Type B pancreatic cell (in vitro differentiated cells): ENCODE measurements at regions not wholly inside any gene's neighbourhood (a gene's known extent, or its start where the extent isn't known, plus 50 kb on each side); places are given as distances from the start of the nearest gene placed in this dataset.

ENCODE experiments used
- DNase-seq: peaks from one replicate; pipeline ENCODE4 v3.0.0; 2021; ENCODE audit warnings: mixed read lengths; ENCODE audit not compliant: unreplicated experiment; ENCODE audit errors: extremely low spot score
- H3K27ac Mint-ChIP-seq: 2 replicates; pipeline ENCODE4 v1.8.0; 2021; ENCODE audit warnings: mild to moderate bottlenecking, mixed read lengths
- H3K27me3 Mint-ChIP-seq: 2 replicates; pipeline ENCODE4 v1.8.0; 2021; ENCODE audit warnings: mixed read lengths
- H3K36me3 Mint-ChIP-seq: 2 replicates; pipeline ENCODE4 v1.8.0; 2021; ENCODE audit warnings: mixed read lengths
- H3K4me1 Mint-ChIP-seq: one replicate; pipeline ENCODE4 v1.8.0; 2021; ENCODE audit warnings: mixed read lengths; ENCODE audit not compliant: unreplicated experiment
- H3K4me3 Mint-ChIP-seq: 2 replicates; pipeline ENCODE4 v1.8.0; 2021; ENCODE audit warnings: mild to moderate bottlenecking, mixed read lengths
- H3K9me3 Mint-ChIP-seq: 2 replicates; pipeline ENCODE4 v1.8.0; 2021; ENCODE audit warnings: mixed read lengths
- TF ChIP-seq, protein P1 (sequence below): fragments of 200-600 bp; sonication (generic); conservative IDR thresholded peaks from 2 replicates; pipeline ENCODE4 v1.5.0; 2021; ENCODE audit warnings: antibody characterized with exemption, mild to moderate bottlenecking

DNA sequence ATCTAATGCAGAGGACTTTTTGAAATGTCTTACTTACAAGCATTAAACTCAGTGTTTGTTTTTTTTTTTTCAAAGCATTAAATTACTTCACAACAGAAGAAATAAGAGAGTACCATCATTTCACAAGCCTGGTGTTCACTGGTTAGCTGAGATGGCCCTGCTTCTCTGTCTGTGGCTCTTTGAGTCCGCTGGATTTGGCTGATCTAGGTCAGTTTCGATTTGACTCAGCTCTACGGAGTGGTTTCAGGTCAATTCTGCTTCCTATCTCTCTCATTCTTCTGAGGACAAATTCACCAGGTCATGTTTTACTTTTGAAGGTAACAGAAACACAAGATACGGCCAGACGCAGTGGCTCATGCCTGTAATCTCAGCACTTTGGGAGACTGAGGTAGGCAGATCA lies 1066.1 kb downstream of the FLRT2 start:
- DNase-seq, result no peak
- Mint-ChIP-seq H3K27me3 (no peaks in the 10 kb centered on the region), H3K36me3 (no peaks in the 10 kb centered on the region), H3K4me3 (no peak overlapping the region), H3K27ac (no peak overlapping the region), H3K9me3 (no peaks in the 10 kb centered on the region), H3K4me1 (no peaks in the 10 kb centered on the region)
- TF ChIP-seq, protein P1, sequence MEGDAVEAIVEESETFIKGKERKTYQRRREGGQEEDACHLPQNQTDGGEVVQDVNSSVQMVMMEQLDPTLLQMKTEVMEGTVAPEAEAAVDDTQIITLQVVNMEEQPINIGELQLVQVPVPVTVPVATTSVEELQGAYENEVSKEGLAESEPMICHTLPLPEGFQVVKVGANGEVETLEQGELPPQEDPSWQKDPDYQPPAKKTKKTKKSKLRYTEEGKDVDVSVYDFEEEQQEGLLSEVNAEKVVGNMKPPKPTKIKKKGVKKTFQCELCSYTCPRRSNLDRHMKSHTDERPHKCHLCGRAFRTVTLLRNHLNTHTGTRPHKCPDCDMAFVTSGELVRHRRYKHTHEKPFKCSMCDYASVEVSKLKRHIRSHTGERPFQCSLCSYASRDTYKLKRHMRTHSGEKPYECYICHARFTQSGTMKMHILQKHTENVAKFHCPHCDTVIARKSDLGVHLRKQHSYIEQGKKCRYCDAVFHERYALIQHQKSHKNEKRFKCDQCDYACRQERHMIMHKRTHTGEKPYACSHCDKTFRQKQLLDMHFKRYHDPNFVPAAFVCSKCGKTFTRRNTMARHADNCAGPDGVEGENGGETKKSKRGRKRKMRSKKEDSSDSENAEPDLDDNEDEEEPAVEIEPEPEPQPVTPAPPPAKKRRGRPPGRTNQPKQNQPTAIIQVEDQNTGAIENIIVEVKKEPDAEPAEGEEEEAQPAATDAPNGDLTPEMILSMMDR, result no peak

DNA sequence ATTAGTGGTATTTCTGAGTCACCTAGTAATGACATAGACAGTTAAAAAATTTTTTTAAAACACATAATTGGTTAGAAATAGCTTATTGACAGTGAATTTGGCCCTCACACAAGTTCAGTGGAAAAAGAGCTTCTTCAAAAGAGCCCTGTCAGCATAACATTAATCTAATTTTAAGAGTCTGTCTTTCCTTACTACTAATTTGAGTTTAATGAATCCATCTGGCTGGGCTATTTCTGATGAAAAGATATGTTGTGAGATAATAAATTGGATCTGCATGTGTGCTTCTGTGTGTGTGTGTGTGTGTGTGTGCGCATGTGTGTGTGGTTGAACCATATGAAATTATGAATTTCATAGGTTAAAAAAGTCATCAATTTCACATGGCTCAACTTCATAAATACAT lies 1045.2 kb downstream of the FLRT2 start:
- Mint-ChIP-seq H3K4me3 (no peak overlapping the region), H3K4me1 (peaks cover 4% of the 10 kb centered on the region), H3K27ac (no peak overlapping the region), H3K27me3 (no peaks in the 10 kb centered on the region), H3K36me3 (no peaks in the 10 kb centered on the region), H3K9me3 (no peaks in the 10 kb centered on the region)
- TF ChIP-seq, protein P1, result no peak
- no peak for DNase-seq

DNA sequence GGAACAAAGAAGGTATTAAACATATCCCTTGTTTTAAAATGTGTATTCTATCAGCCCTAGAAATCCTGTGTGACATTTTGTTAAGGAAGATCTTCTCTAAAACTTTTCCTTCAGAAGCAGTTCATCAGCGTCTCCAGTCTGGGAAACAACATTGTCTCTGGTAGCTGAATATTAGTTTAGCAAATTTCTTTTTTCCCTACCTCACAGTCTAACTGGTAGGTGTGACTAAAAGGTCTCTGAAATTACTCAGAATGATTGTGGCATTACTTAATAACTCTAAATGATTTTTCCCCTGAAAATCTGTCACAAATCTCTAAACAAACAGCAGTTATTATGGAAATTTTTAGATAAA lies 1044.8 kb downstream of the FLRT2 start:
- H3K4me3 Mint-ChIP-seq, result no peak overlapping the region
- peaks cover 2% of the 10 kb centered on the region for H3K4me1 Mint-ChIP-seq

DNA sequence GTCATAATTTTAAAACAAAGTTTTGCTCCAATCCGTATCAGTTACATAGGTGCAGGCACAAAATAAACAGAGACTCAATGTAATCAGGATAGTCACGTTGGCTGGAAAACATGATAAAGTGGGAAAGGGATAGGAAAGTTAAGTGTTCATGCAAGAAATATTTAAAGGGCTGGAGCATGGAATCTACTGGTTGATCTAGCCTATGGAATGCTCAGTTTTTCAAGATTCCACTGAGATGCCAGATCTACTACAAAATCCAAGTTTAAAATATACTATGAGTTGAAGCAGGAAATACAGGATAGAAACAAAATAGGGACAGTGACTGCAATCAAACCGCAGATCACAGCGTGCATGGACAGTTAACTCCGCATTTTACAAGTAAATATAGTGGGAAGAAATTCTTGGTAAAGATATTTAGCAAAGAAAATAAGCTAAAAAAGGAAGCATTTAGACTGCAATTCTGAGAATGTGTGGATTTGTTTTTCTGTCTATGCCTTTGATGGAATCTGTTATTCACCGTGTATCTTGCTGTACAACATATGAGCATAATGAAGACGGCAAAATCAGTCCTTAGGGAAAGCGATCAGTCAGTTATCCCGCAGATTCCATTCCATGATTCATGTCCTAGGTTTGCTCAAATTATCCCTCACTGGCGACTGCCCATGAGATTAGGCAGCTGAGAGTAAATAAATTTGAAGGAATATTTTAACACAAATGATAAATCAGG lies 1044.3 kb downstream of the FLRT2 start:
- no peaks in the 10 kb centered on the region for H3K36me3 Mint-ChIP-seq
- no peak overlapping the region for H3K4me3 Mint-ChIP-seq
- H3K4me1 Mint-ChIP-seq, result no peaks in the 10 kb centered on the region

More for the DNA sequence above, 1044.8 kb downstream of the FLRT2 start:
- TF ChIP-seq, protein P1, result no peak
- no peak for DNase-seq
- Mint-ChIP-seq H3K9me3 (no peaks in the 10 kb centered on the region), H3K36me3 (no peaks in the 10 kb centered on the region), H3K27ac (no peak overlapping the region), H3K27me3 (no peaks in the 10 kb centered on the region)

DNA sequence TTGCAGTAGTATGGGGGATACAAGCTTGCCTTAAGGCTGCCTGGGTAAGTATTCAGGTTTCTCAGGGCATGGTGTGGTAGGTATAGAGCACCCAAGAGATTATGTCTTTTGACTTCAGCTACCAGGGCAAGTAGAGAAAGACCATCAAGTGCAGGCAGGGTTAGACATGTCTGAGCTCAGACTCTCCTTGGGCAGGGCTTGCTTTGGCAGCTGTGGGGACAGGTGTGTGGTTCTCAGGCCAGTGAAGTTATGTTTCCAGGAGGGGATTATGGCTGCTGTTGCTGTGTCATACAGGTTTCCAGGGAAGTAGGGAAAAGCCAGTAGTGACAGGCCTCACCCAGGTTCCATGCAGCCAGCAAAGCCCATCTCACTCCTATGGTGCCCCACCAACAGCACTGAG lies 1040.4 kb downstream of the FLRT2 start:
- H3K36me3 Mint-ChIP-seq, result no peaks in the 10 kb centered on the region
- no peak overlapping the region for H3K27ac Mint-ChIP-seq
- H3K4me1 Mint-ChIP-seq, result no peaks in the 10 kb centered on the region
- TF ChIP-seq, protein P1, result no peak
- no peaks in the 10 kb centered on the region for H3K9me3 Mint-ChIP-seq
- H3K4me3 Mint-ChIP-seq, result no peak overlapping the region
- DNase-seq, result no peak
- H3K27me3 Mint-ChIP-seq, result no peaks in the 10 kb centered on the region

More for the DNA sequence above, 1044.3 kb downstream of the FLRT2 start:
- Mint-ChIP-seq H3K27ac (no peak overlapping the region), H3K9me3 (no peaks in the 10 kb centered on the region), H3K27me3 (no peaks in the 10 kb centered on the region)
- TF ChIP-seq, protein P1, result no peak
- no peak for DNase-seq
